ENCODE measurements at regions not wholly inside any gene's neighbourhood (a gene's known extent, or its start where the extent isn't known, plus 50 kb on each side); places are given as distances from the start of the nearest gene placed in this dataset.

DNA sequence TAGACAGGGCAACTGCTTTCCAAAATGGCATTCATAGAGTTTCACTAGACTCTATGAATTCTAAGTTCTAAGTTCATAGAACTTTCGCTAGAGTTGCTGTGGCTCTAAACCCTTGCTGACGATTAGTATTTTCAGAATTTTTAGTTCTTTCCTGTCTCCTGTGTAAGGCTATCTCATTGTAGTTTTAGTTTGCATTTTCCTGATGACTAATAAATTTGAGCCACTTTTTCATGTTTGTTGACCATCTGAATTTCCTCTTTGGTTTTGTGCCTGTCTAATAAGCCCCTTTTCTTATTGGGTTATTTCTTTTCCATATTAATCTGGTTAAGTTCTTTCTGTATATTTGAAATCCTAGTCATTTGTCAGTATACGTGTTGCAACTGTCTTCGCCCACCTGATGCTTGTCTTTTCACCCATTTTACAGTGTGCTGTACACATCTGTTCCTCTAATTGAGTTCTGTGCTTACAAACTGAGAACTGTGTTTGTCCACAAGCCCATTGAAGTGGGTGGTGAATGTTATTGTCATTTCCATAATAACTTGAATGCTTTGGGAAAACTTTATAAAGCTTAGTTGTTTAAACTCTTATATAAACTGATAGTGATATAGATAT, 177.7 kb upstream of the CDYL start:
- no peaks in the 10 kb centered on the region for H3K27me3 ChIP-seq
- H3K4me1 ChIP-seq (ENCODE audit: control insufficient read depth in 1 of 2, insufficient read depth in 1 of 2, low read depth in 1 of 2, low read length in 1 of 2): peaks cover 0 to 6% of the 10 kb centered on the region in 2 experiments
- no peaks in the 10 kb centered on the region for H3K9me3 ChIP-seq
- H3K36me3 ChIP-seq: no peaks in the 10 kb centered on the region
- TF ChIP-seq, protein P1, sequence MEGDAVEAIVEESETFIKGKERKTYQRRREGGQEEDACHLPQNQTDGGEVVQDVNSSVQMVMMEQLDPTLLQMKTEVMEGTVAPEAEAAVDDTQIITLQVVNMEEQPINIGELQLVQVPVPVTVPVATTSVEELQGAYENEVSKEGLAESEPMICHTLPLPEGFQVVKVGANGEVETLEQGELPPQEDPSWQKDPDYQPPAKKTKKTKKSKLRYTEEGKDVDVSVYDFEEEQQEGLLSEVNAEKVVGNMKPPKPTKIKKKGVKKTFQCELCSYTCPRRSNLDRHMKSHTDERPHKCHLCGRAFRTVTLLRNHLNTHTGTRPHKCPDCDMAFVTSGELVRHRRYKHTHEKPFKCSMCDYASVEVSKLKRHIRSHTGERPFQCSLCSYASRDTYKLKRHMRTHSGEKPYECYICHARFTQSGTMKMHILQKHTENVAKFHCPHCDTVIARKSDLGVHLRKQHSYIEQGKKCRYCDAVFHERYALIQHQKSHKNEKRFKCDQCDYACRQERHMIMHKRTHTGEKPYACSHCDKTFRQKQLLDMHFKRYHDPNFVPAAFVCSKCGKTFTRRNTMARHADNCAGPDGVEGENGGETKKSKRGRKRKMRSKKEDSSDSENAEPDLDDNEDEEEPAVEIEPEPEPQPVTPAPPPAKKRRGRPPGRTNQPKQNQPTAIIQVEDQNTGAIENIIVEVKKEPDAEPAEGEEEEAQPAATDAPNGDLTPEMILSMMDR (IDR thresholded peaks at IDR 0.05): no peak
- no peak overlapping the region for H3K27ac ChIP-seq
- no peak overlapping the region for H3K4me3 ChIP-seq (ENCODE audit: low read depth in 1 of 2, low read length in 1 of 2)

DNA sequence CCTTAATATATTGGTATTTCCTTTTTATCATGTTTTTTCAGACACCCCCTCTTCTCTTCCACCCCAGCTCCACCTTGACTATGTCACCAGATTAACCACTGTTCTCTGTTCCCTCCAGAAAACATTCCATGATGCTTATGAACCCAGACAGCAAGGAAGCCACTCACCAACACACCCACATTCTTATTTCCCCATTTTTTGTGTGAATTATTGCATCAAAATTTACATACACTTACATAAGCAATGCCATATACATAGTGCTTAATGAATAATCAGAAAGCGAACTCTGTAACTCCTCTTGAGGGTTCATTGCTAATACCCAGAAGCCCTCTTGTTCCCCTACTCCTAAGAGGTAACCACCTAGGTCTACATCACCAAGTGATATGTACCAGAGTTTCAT, 182.3 kb upstream of the CDYL start:
- TF ChIP-seq, protein P1 (IDR thresholded peaks at IDR 0.05): no peak
- H3K4me1 ChIP-seq (ENCODE audit: control insufficient read depth in 1 of 2, insufficient read depth in 1 of 2, low read depth in 1 of 2, low read length in 1 of 2): no peaks in the 10 kb centered on the region
- no peaks in the 10 kb centered on the region for H3K36me3 ChIP-seq
- H3K27ac ChIP-seq: no peak overlapping the region
- H3K27me3 ChIP-seq: no peaks in the 10 kb centered on the region
- no peaks in the 10 kb centered on the region for H3K9me3 ChIP-seq
- H3K4me3 ChIP-seq (ENCODE audit: low read depth in 1 of 2, low read length in 1 of 2): no peak overlapping the region

DNA sequence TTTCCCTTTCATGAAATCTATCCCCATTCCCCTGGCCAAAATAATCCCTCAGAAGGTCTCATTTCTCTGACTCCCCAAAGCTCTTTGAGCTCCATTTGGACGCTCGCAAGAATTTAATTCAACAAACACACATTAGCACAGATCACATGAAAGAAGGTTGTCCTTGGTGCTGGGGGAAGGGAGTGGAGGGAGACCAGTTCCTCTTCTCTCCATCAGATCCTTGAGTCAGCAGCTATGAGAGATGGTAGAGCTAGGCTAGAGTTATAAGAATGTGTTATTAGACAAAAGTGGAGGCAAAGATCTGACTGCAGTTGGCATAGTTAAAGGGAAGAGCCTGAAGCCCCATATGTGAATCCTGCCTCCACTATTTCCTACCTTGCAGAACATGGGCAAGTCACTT, 184.2 kb upstream of the CDYL start:
- Histone ChIP-seq H3K9me3 (no peaks in the 10 kb centered on the region), H3K36me3 (no peaks in the 10 kb centered on the region), H3K27me3 (no peaks in the 10 kb centered on the region), H3K27ac (no peak overlapping the region), H3K4me3 (ENCODE audit: low read depth in 1 of 2, low read length in 1 of 2) (no peak overlapping the region), H3K4me1 (ENCODE audit: control insufficient read depth in 1 of 2, insufficient read depth in 1 of 2, low read depth in 1 of 2, low read length in 1 of 2) (no peaks in the 10 kb centered on the region)
- TF ChIP-seq, protein P1 (IDR thresholded peaks at IDR 0.05): no peak

- TF ChIP-seq, protein P1 (IDR thresholded peaks at IDR 0.05): no peak
- no peaks in the 10 kb centered on the region for H3K27me3 ChIP-seq
- H3K4me1 ChIP-seq (ENCODE audit: control insufficient read depth in 1 of 2, insufficient read depth in 1 of 2, low read depth in 1 of 2, low read length in 1 of 2): no peaks in the 10 kb centered on the region
- no peak overlapping the region for H3K4me3 ChIP-seq (ENCODE audit: low read depth in 1 of 2, low read length in 1 of 2)
- H3K27ac ChIP-seq: no peak overlapping the region
- H3K36me3 ChIP-seq: no peaks in the 10 kb centered on the region
- H3K9me3 ChIP-seq: no peaks in the 10 kb centered on the region
These were observed 185.0 kb upstream of the CDYL start for GRCh38 chr6:4591218-4591617.

DNA sequence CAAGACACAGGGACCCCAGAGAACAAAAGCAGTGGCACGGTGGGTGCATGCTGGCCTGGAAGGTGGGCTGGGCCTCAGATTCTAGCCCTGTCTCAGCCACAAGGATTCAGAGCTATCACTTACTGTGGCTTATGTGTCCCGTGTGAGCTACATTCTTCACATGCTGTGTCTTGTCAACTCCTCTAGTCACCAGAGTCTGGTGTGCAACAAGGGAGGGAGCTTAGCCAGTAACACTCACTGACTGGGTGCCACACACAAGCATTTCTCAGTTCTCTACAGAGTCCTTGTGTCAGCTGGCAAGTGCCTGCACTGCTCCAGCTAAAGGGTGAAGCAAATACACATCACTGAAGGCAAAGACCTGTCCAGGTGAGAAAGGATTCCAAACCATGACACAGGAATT, 186.9 kb upstream of the CDYL start:
- Histone ChIP-seq H3K36me3 (no peaks in the 10 kb centered on the region), H3K9me3 (no peaks in the 10 kb centered on the region), H3K4me1 (ENCODE audit: control insufficient read depth in 1 of 2, insufficient read depth in 1 of 2, low read depth in 1 of 2, low read length in 1 of 2) (no peaks in the 10 kb centered on the region), H3K27me3 (no peaks in the 10 kb centered on the region), H3K4me3 (ENCODE audit: low read depth in 1 of 2, low read length in 1 of 2) (no peak overlapping the region), H3K27ac (no peak overlapping the region)
- TF ChIP-seq, protein P1 (IDR thresholded peaks at IDR 0.05): no peak

GRCh38 chr6:4588581-4588980, 187.6 kb upstream of the CDYL start:
- H3K36me3 ChIP-seq: no peaks in the 10 kb centered on the region
- TF ChIP-seq, protein P1 (IDR thresholded peaks at IDR 0.05): no peak
- H3K9me3 ChIP-seq: no peaks in the 10 kb centered on the region
- H3K27ac ChIP-seq: no peak overlapping the region
- no peaks in the 10 kb centered on the region for H3K27me3 ChIP-seq
- no peak overlapping the region for H3K4me3 ChIP-seq (ENCODE audit: low read depth in 1 of 2, low read length in 1 of 2)
- H3K4me1 ChIP-seq (ENCODE audit: control insufficient read depth in 1 of 2, insufficient read depth in 1 of 2, low read depth in 1 of 2, low read length in 1 of 2): no peaks in the 10 kb centered on the region
